HL-60 (cell line): ENCODE measurements at regions not wholly inside any gene's neighbourhood (a gene's known extent, or its start where the extent isn't known, plus 50 kb on each side); places are given as distances from the start of the nearest gene placed in this dataset.

Experiments
- GABPA ChIP-seq: IDR thresholded peaks from 2 replicates; pipeline ENCODE4 v1.6.1; 2012; ENCODE audit warnings: low read depth
- POLR2AphosphoS5 ChIP-seq: IDR thresholded peaks from 2 replicates; pipeline ENCODE4 v1.6.1; 2012; ENCODE audit warnings: low read depth
- TF ChIP-seq, protein P1 (sequence below): IDR thresholded peaks from one replicate; pipeline ENCODE4 v1.5.1; 2011; ENCODE audit warnings: low read length, control low read depth, inconsistent platforms; ENCODE audit not compliant: insufficient read depth
- TF ChIP-seq, protein P2 (sequence below): IDR thresholded peaks from 2 replicates; pipeline ENCODE4 v1.6.1; 2012; ENCODE audit warnings: low read depth; ENCODE audit not compliant: insufficient replicate concordance

DNA sequence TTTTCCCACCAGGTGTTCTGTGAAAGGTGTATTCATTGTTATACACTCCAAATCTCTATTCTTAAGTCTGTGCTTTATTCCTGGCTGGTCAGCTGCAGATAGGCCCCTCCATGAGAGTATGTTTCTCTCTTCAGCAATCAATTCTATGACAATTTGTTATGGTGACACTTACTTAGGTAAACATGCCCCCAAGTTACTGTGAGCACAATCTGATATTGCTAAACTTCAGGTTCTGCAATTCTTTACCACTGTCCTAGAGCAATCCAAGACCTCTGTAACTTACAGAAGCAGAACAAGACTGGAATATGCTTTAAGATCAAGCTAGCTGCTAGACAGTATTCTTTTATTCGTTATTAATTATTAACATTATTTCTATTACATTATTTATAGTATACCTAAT is 391.9 kb downstream of the FRK start:
- TF ChIP-seq, protein P1, sequence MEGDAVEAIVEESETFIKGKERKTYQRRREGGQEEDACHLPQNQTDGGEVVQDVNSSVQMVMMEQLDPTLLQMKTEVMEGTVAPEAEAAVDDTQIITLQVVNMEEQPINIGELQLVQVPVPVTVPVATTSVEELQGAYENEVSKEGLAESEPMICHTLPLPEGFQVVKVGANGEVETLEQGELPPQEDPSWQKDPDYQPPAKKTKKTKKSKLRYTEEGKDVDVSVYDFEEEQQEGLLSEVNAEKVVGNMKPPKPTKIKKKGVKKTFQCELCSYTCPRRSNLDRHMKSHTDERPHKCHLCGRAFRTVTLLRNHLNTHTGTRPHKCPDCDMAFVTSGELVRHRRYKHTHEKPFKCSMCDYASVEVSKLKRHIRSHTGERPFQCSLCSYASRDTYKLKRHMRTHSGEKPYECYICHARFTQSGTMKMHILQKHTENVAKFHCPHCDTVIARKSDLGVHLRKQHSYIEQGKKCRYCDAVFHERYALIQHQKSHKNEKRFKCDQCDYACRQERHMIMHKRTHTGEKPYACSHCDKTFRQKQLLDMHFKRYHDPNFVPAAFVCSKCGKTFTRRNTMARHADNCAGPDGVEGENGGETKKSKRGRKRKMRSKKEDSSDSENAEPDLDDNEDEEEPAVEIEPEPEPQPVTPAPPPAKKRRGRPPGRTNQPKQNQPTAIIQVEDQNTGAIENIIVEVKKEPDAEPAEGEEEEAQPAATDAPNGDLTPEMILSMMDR: no peak
- no peak for TF ChIP-seq POLR2AphosphoS5
- TF ChIP-seq, protein P2, sequence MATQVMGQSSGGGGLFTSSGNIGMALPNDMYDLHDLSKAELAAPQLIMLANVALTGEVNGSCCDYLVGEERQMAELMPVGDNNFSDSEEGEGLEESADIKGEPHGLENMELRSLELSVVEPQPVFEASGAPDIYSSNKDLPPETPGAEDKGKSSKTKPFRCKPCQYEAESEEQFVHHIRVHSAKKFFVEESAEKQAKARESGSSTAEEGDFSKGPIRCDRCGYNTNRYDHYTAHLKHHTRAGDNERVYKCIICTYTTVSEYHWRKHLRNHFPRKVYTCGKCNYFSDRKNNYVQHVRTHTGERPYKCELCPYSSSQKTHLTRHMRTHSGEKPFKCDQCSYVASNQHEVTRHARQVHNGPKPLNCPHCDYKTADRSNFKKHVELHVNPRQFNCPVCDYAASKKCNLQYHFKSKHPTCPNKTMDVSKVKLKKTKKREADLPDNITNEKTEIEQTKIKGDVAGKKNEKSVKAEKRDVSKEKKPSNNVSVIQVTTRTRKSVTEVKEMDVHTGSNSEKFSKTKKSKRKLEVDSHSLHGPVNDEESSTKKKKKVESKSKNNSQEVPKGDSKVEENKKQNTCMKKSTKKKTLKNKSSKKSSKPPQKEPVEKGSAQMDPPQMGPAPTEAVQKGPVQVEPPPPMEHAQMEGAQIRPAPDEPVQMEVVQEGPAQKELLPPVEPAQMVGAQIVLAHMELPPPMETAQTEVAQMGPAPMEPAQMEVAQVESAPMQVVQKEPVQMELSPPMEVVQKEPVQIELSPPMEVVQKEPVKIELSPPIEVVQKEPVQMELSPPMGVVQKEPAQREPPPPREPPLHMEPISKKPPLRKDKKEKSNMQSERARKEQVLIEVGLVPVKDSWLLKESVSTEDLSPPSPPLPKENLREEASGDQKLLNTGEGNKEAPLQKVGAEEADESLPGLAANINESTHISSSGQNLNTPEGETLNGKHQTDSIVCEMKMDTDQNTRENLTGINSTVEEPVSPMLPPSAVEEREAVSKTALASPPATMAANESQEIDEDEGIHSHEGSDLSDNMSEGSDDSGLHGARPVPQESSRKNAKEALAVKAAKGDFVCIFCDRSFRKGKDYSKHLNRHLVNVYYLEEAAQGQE: no peak
- no peak for TF ChIP-seq GABPA
